H1 (cell line): ENCODE measurements at regions not wholly inside any gene's neighbourhood (a gene's known extent, or its start where the extent isn't known, plus 50 kb on each side); places are given as distances from the start of the nearest gene placed in this dataset.
"Not testable (repeated sequence)": the region's sequence is repeated elsewhere in the genome, so short reads cannot be mapped to it uniquely, and the experiment has no call there.

Experiments
- CTCF ChIA-PET: fragments of 300-600 bp; sonication (Branson Sonifier 250); formaldehyde crosslinking; loops from one replicate; lab custom pipeline; 2021; ENCODE audit not compliant: partially characterized antibody; lab: Charles Lee
- POLR2A ChIA-PET: fragments of 300-600 bp; sonication (Branson Sonifier 250); formaldehyde crosslinking; loops from one replicate; lab custom pipeline; 2021; ENCODE audit warnings: inconsistent platforms; ENCODE audit not compliant: partially characterized antibody; lab: Charles Lee
- DNase-seq, 2 experiments: peaks; one replicate each; pipeline versions ENCODE4 v3.0.0 to v3.0.0-alpha.2; 2010 to 2022; ENCODE audit warnings: low spot score in 2 of 2, low read depth in 1 of 2, mixed read lengths in 1 of 2
- FAIRE-seq: peaks from 2 replicates; lab custom pipeline; 2011; peaks lifted over from hg19 to GRCh38; lab: Jason Lieb, UNC
- H2AFZ ChIP-seq: 2 replicates; pipeline ENCODE4 v1.8.1; 2012; ENCODE audit warnings: low read length, inconsistent platforms
- H2AK5ac ChIP-seq: 2 replicates; pipeline ENCODE4 v1.6.1; 2013; ENCODE audit warnings: low read depth, low read length
- H2BK120ac ChIP-seq: replicated peaks from 2 replicates; pipeline ENCODE3; 2013; ENCODE audit warnings: low read depth, low read length, inconsistent platforms
- H2BK12ac ChIP-seq: 2 replicates; pipeline ENCODE4 v1.6.1; 2013; ENCODE audit warnings: low read depth, low read length
- H2BK15ac ChIP-seq: 2 replicates; pipeline ENCODE4 v1.6.1; 2013; ENCODE audit warnings: low read length
- H2BK20ac ChIP-seq: 2 replicates; pipeline ENCODE4 v1.6.1; 2013; ENCODE audit warnings: low read length
- H2BK5ac ChIP-seq: 2 replicates; pipeline ENCODE4 v1.6.1; 2013; ENCODE audit warnings: low read depth, low read length
- H3K14ac ChIP-seq: 2 replicates; pipeline ENCODE4 v1.6.1; 2013; ENCODE audit warnings: inconsistent platforms; ENCODE audit not compliant: insufficient read length
- H3K18ac ChIP-seq: 2 replicates; pipeline ENCODE4 v1.6.1; 2013; ENCODE audit warnings: low read length; ENCODE audit errors: extremely low read depth
- H3K23ac ChIP-seq: 2 replicates; pipeline ENCODE4 v1.6.1; 2013; ENCODE audit warnings: inconsistent platforms; ENCODE audit not compliant: insufficient read length
- H3K23me2 ChIP-seq: 2 replicates; pipeline ENCODE4 v1.6.1; 2013; ENCODE audit warnings: low read depth, low read length
- H3K27ac ChIP-seq: 2 replicates; pipeline ENCODE4 v1.6.1; 2011; ENCODE audit warnings: low read depth, low read length, inconsistent platforms
- H3K27me3 ChIP-seq, 4 experiments: replicated peaks in 1 of 4; 1 replicate in 1 of 4; 2 replicates in 3 of 4; pipeline versions ENCODE4 v1.6.1 to v1.8.1; 2011 to 2013; ENCODE audit warnings: low read length in 3 of 4, mild to moderate bottlenecking in 3 of 4, inconsistent platforms in 2 of 4, mixed read lengths in 2 of 4, moderate library complexity in 1 of 4; ENCODE audit not compliant: control insufficient read depth in 3 of 4, insufficient read depth in 3 of 4; ENCODE audit errors: extremely low read depth in 1 of 4
- H3K36me3 ChIP-seq, 4 experiments: 2 replicates each; pipeline versions ENCODE4 v1.6.1 to v1.8.1; 2011 to 2013; ENCODE audit warnings: mild to moderate bottlenecking in 4 of 4, low read length in 3 of 4, moderate library complexity in 2 of 4, control low read depth in 1 of 4, inconsistent platforms in 1 of 4; ENCODE audit not compliant: insufficient read depth in 4 of 4, control insufficient read depth in 2 of 4
- H3K4ac ChIP-seq: replicated peaks from 2 replicates; pipeline ENCODE3; 2013; ENCODE audit warnings: low read length, low read depth, mixed read lengths, inconsistent platforms; ENCODE audit not compliant: insufficient read length
- H3K4me1 ChIP-seq, 4 experiments: replicated peaks in 1 of 4; 1 replicate in 1 of 4; 2 replicates in 3 of 4; pipeline versions ENCODE4 v1.6.1 to v1.8.1; 2011 to 2013; ENCODE audit warnings: low read length in 3 of 4, inconsistent platforms in 2 of 4, mixed read lengths in 1 of 4; ENCODE audit not compliant: insufficient read depth in 4 of 4, control insufficient read depth in 3 of 4
- H3K4me2 ChIP-seq, 2 experiments: 2 replicates each; pipeline versions ENCODE4 v1.6.1 to v1.8.1; 2011 to 2013; ENCODE audit warnings: low read depth in 2 of 2, low read length in 2 of 2, control low read depth in 1 of 2, inconsistent platforms in 1 of 2, mild to moderate bottlenecking in 1 of 2; ENCODE audit not compliant: insufficient read depth in 1 of 2
- H3K4me3 ChIP-seq, 4 experiments: fragments of 200-600, 300-600 bp in 1 of 4; sonication (generic), shearing (Covaris generic), sonication (Bioruptor Twin) in 1 of 4; 2 replicates each; pipeline versions ENCODE4 v1.5.1 to v1.8.1; 2011 to 2016; ENCODE audit warnings: low read length in 4 of 4, low read depth in 3 of 4, control low read depth in 2 of 4, inconsistent platforms in 2 of 4, mild to moderate bottlenecking in 2 of 4, mixed read lengths in 1 of 4, moderate library complexity in 1 of 4; ENCODE audit not compliant: insufficient read depth in 2 of 4; ENCODE audit errors: extremely low read depth in 1 of 4
- H3K56ac ChIP-seq: replicated peaks from 2 replicates; pipeline ENCODE3; 2013; ENCODE audit warnings: low read depth, mild to moderate bottlenecking, mixed read lengths, low read length, inconsistent platforms; ENCODE audit not compliant: insufficient read length
- H3K79me1 ChIP-seq: 2 replicates; pipeline ENCODE4 v1.6.1; 2013; ENCODE audit warnings: low read depth, low read length, control low read depth
- H3K79me2 ChIP-seq, 2 experiments: 2 replicates each; pipeline versions ENCODE4 v1.6.1 to v1.8.1; 2012 to 2013; ENCODE audit warnings: low read length in 2 of 2, mild to moderate bottlenecking in 2 of 2, inconsistent platforms in 1 of 2; ENCODE audit not compliant: insufficient read depth in 2 of 2, control insufficient read depth in 1 of 2
- H3K9ac ChIP-seq, 4 experiments: replicated peaks in 1 of 4; 1 replicate in 1 of 4; 2 replicates in 3 of 4; pipeline versions ENCODE4 v1.6.1 to v1.8.1; 2011 to 2013; ENCODE audit warnings: low read depth in 3 of 4, low read length in 3 of 4, control low read depth in 2 of 4, mild to moderate bottlenecking in 2 of 4, moderate library complexity in 2 of 4, inconsistent platforms in 1 of 4; ENCODE audit errors: extremely low read depth in 1 of 4
- H3K9me3 ChIP-seq, 2 experiments: 2 replicates each; pipeline versions ENCODE4 v1.6.1 to v1.8.1; 2012 to 2013; ENCODE audit warnings: mild to moderate bottlenecking in 2 of 2, moderate library complexity in 2 of 2, control low read depth in 1 of 2, inconsistent platforms in 1 of 2, low read depth in 1 of 2, low read length in 1 of 2, mixed read lengths in 1 of 2; ENCODE audit not compliant: insufficient read depth in 2 of 2
- H4K20me1 ChIP-seq, 2 experiments: replicated peaks in 1 of 2; 2 replicates each; pipeline versions ENCODE3 to v1.8.1; 2011 to 2013; ENCODE audit warnings: inconsistent platforms in 2 of 2, low read length in 2 of 2, mild to moderate bottlenecking in 1 of 2; ENCODE audit not compliant: insufficient read depth in 2 of 2, control insufficient read depth in 1 of 2
- H4K5ac ChIP-seq: 2 replicates; pipeline ENCODE4 v1.6.1; 2013; ENCODE audit warnings: low read length, low read depth, mixed read lengths, inconsistent platforms; ENCODE audit not compliant: insufficient read length
- H4K8ac ChIP-seq: 2 replicates; pipeline ENCODE4 v1.8.0; 2013; ENCODE audit warnings: mild to moderate bottlenecking, moderate library complexity, low read length, inconsistent platforms; ENCODE audit not compliant: insufficient read depth; ENCODE audit errors: extremely low read depth
- H4K91ac ChIP-seq: replicated peaks from 2 replicates; pipeline ENCODE3; 2013; ENCODE audit warnings: low read length, mixed read lengths, inconsistent platforms; ENCODE audit not compliant: insufficient read length
- CEBPB ChIP-seq: IDR thresholded peaks from 2 replicates; pipeline ENCODE4 v1.6.1; 2012; ENCODE audit warnings: low read depth, low read length
- CREB1 ChIP-seq: IDR thresholded peaks from 2 replicates; pipeline ENCODE4 v1.6.1; 2012; ENCODE audit warnings: inconsistent platforms
- CTBP2 ChIP-seq: IDR thresholded peaks from 2 replicates; pipeline ENCODE4 v1.7.0; 2011; ENCODE audit warnings: borderline replicate concordance, mild to moderate bottlenecking, moderate library complexity, mixed read lengths, low read length; ENCODE audit not compliant: insufficient read depth, insufficient read length
- RXRA ChIP-seq: IDR thresholded peaks from 2 replicates; pipeline ENCODE4 v1.6.1; 2011; ENCODE audit warnings: low read depth, mild to moderate bottlenecking, low read length, moderate library complexity; ENCODE audit not compliant: insufficient read depth
- WGBS, 2 experiments: shearing (Covaris generic) in 1 of 2; methylation state at CpG; one replicate each; pipeline versions ENCODE4 v1.1.6 to v1.1.7; 2013 to 2015; ENCODE audit warnings: low lambda C conversion rate in 2 of 2, mixed read lengths in 2 of 2, inconsistent platforms in 1 of 2, low coverage in 1 of 2, missing lambda C conversion rate in 1 of 2; ENCODE audit not compliant: insufficient replicate concordance in 2 of 2, insufficient coverage in 1 of 2, insufficient read length in 1 of 2; ENCODE audit errors: extremely low coverage in 1 of 2, missing lambda C conversion rate in 1 of 2; 5-methylcytosine and 5-hydroxymethylcytosine counted together
- TF ChIP-seq, protein P1 (sequence below): IDR thresholded peaks from 2 replicates; pipeline ENCODE4 v1.6.1; 2012; ENCODE audit warnings: inconsistent platforms

DNA sequence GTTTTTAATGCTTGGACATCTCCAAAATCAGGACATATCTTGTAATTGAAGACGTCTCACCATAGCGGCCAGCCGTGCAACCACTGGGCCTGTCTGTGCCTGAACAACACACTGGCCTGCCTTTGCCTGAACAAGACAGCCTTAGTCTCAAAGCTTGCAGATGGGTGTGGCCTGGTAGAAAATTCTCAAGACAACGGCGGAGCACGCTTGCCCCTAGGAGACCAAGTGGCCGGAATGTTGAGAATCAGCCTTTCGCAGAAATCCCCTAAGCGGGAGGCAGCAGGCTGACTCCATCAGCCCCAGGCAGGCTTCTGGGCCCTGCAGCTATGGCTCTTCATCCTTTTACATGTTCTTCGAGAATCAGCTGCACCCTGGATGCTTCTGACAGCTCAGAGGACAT, 98.0 kb upstream of the C1orf174 start (continued):
- TF ChIP-seq RXRA: no peak
- TF ChIP-seq CEBPB: no peak
- no peak for TF ChIP-seq CTBP2
- TF ChIP-seq, protein P1, sequence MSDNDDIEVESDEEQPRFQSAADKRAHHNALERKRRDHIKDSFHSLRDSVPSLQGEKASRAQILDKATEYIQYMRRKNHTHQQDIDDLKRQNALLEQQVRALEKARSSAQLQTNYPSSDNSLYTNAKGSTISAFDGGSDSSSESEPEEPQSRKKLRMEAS: no peak
- no peak for TF ChIP-seq CREB1

DNA sequence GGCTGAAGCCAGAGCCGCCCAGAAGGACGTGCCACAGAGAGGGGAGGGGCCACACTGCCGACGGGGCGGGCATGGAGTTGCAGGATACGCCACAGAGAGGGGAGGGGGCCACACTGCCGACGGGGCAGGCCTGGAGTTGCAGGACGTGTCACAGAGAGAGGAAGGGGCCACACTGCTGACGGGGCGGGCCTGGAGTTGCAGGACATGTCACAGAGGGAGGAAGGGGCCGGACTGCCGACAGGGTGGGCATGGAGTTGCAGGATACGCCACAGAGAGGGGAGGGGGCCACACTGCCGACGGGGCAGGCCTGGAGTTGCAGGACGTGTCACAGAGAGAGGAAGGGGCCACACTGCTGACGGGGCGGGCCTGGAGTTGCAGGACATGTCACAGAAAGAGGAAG, 99.4 kb upstream of the C1orf174 start:
- H3K4ac ChIP-seq, H3K79me1 ChIP-seq, H3K56ac ChIP-seq, H3K36me3 ChIP-seq, H3K27me3 ChIP-seq, H3K9me3 ChIP-seq, H3K18ac ChIP-seq, H2BK5ac ChIP-seq, H4K5ac ChIP-seq, H3K4me2 ChIP-seq, H3K79me2 ChIP-seq, H2BK20ac ChIP-seq, H4K91ac ChIP-seq, CTCF ChIA-PET, H3K23ac ChIP-seq, POLR2A ChIA-PET, H3K23me2 ChIP-seq, H4K20me1 ChIP-seq, H3K27ac ChIP-seq, H2BK120ac ChIP-seq, H2BK15ac ChIP-seq, FAIRE-seq, H3K4me3 ChIP-seq, H2BK12ac ChIP-seq, H2AFZ ChIP-seq, H3K14ac ChIP-seq, H3K9ac ChIP-seq, H2AK5ac ChIP-seq, DNase-seq, H3K4me1 ChIP-seq: not testable (repeated sequence)
- peak overlapping the region; percentile 71 for H4K8ac ChIP-seq
- WGBS, 2 experiments: 64% methylated on average over 3 of the region's 19 CpGs; no CpG with 5 or more reads in 1 of the 2 experiments
